Astrocyte of the spinal cord (primary cell): ENCODE measurements at regions not wholly inside any gene's neighbourhood (a gene's known extent, or its start where the extent isn't known, plus 50 kb on each side); places are given as distances from the start of the nearest gene placed in this dataset.
"Not testable (repeated sequence)": the region's sequence is repeated elsewhere in the genome, so short reads cannot be mapped to it uniquely, and the experiment has no call there.

Experiments
- DNase-seq: peaks from one replicate; pipeline ENCODE4 v3.0.0; 2011; ENCODE audit warnings: low read depth, low spot score
- H3K4me3 ChIP-seq: 2 replicates; pipeline ENCODE4 v1.5.1; 2011; ENCODE audit warnings: low read depth, mild to moderate bottlenecking, low read length, moderate library complexity
- in situ Hi-C: cut with HindIII; loops from 2 replicates; pipeline ENCODE4 v1.10.0; 2017; ENCODE audit warnings: low sequenced_read_pairs
- TF ChIP-seq, protein P1 (sequence below): IDR thresholded peaks from 2 replicates; pipeline ENCODE4 v1.5.1; 2012; ENCODE audit warnings: low read depth, mild to moderate bottlenecking, low read length, inconsistent platforms

DNA sequence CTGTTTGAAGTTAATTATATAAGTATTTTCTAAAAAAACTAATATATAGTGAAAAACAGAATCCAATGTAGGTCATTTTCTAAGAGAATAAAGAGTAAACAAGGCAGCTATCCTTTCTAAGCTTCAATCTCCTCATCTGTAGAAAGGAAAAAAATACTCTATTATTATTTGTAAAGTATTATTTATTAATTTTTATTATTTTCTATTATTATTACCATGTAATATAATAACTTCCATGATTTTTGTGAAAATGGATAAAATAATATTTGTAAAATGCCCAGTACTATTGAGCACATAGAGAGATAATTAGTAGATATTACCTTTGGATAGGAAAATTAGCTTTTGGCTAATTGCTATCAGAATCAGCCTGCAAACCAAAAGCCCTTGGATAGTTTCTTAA is 684.4 kb downstream of the MTRR start:
- H3K4me3 ChIP-seq = no peak overlapping the region
- in situ Hi-C loops = no loop called here
- TF ChIP-seq, protein P1, sequence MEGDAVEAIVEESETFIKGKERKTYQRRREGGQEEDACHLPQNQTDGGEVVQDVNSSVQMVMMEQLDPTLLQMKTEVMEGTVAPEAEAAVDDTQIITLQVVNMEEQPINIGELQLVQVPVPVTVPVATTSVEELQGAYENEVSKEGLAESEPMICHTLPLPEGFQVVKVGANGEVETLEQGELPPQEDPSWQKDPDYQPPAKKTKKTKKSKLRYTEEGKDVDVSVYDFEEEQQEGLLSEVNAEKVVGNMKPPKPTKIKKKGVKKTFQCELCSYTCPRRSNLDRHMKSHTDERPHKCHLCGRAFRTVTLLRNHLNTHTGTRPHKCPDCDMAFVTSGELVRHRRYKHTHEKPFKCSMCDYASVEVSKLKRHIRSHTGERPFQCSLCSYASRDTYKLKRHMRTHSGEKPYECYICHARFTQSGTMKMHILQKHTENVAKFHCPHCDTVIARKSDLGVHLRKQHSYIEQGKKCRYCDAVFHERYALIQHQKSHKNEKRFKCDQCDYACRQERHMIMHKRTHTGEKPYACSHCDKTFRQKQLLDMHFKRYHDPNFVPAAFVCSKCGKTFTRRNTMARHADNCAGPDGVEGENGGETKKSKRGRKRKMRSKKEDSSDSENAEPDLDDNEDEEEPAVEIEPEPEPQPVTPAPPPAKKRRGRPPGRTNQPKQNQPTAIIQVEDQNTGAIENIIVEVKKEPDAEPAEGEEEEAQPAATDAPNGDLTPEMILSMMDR = no peak
- no peak for DNase-seq

DNA sequence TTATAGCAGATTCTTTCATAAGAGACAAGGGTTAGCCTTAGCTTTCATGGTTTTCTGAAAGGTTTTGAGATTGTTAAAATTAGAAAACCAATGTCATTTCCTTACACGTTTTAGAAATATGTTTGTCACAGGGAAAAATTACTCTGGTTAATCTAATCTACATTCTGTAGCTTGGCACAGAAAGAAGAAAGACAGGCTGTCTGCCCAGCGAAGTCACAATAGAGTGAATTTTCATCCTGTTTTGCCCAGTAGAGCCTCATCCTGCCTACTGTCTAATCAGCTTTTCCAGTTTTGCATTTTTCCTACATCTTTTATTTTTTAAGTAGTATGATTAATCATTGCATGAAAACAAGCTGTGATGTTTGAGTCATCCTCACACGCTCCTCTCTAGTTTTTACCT is 688.8 kb downstream of the MTRR start:
- no peak overlapping the region for H3K4me3 ChIP-seq
- DNase-seq = no peak
- TF ChIP-seq, protein P1 = no peak
- in situ Hi-C loops = no loop called here

DNA sequence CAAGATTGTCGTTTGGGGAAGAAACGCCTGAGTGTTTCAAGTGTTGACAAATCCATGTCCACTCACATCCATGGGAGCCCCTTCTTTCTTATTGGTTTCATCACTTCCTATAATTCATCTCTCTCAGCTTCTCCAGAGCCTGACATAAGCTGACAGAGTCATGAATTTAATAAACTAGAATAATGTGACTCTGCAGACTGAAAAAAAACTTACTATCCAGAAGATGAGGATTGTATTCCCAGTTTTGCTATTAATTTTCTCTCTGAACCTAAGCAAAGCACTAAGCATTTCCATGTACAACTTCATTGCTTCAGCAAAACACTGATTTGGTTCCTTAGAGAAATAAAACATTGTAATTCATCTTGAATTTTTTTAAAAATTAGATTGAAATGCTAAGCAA is 691.8 kb downstream of the MTRR start:
- no peak for DNase-seq
- no peak overlapping the region for H3K4me3 ChIP-seq
- in situ Hi-C loops = no loop called here
- TF ChIP-seq, protein P1 = no peak

DNA sequence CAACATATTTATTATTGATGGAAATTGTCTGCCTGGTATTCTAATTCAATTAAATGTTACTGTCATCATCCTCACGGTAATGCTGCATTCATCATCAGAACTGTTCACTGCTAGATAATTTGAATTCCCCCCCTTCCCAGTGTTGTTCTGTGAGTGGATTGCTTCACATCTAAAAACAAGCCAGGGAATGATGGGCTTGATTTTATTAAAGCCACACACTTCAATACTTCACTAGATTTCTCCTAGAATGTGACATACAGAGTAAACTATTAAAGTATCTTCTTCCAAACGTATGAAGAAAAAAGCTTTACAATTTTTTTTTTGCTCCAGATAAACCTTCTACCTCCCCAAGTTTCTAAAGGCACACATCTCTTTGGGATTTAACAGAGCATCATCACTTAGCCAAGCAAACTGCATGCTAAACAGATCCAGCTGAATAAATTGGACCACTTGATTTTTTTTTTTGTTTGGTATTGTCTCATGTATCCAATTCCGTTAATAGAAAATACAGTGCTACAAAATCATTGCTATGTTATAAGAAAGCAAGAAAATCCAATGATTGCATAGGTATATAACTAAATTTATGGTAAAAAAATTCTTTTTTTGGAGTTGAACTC is 692.4 kb downstream of the MTRR start:
- no peak for DNase-seq
- TF ChIP-seq, protein P1 = no peak
- in situ Hi-C loops = no loop called here
- no peak overlapping the region for H3K4me3 ChIP-seq

DNA sequence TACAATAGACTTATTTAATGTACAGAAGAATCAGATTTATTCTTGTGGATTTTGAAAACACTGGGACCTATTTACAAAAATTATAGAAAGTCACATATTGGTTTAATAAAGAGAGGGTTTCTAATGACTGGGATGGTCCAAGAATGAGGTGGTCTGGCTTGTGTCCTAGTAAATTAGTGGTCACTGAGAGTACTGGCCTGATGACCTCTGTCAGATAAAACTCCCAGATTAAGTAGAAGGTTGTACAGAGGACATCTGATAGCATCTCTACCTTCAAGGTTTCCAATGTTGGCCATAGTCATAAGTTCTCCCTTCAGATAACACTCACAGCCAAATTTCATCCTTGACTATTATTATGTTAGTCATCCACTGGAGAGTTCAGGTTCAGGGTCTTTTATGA is 692.9 kb downstream of the MTRR start:
- in situ Hi-C loops = no loop called here
- DNase-seq = no peak
- no peak overlapping the region for H3K4me3 ChIP-seq
- TF ChIP-seq, protein P1 = no peak

DNA sequence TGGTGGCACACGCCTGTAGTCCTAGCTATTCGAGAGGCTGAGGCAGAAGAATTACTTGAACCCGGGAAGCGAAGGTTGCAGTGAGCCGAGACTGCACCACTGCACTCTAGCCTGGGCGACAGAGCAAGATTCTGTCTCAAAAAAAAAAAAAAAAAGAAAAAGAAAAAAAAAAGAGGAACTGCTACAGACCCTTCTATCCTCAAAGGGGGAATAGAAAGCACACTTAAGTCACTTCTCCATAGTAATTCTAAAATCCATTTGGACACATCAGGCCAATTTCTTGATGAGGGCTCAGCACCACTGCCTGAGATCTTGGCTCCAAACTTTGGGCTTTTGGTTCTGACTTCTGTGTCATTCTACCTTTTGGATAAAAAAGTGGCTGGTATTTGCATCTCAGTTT is 694.6 kb downstream of the MTRR start:
- DNase-seq, H3K4me3 ChIP-seq, in situ Hi-C loops: not testable (repeated sequence)

DNA sequence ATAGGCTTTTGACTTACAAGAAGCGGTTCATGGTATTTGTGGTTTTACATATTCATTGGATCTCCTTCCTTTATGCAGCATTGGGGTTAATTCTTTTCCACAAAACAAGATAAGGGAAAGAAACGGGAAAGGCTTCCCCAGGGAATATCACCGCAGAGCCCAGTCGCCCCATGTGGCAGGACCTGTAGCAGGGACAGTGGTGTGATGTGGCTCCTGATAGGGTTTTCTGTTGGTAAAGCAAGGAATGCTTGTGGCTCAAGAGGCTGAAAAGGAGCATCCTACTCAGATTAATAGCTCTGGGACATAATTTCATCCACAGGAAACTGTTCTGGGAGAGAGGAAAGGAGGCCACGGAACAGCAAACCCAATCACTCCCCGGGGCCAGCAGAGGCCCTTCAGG is 699.9 kb downstream of the MTRR start:
- no peak overlapping the region for H3K4me3 ChIP-seq
- in situ Hi-C loops = no loop called here
- TF ChIP-seq, protein P1 = no peak
- DNase-seq = no peak
